ENCODE measurements at regions not wholly inside any gene's neighbourhood (a gene's known extent, or its start where the extent isn't known, plus 50 kb on each side); places are given as distances from the start of the nearest gene placed in this dataset.

- H3K27ac ChIP-seq: no peak overlapping the region
- TF ChIP-seq CTCF (IDR thresholded peaks at IDR 0.05): no peak
- no peaks in the 10 kb centered on the region for H3K4me1 ChIP-seq (ENCODE audit: control insufficient read depth in 1 of 2, insufficient read depth in 1 of 2, low read depth in 1 of 2, low read length in 1 of 2)
- no peak overlapping the region for H3K4me3 ChIP-seq (ENCODE audit: low read depth in 1 of 2, low read length in 1 of 2)
- no peaks in the 10 kb centered on the region for H3K36me3 ChIP-seq
- no peaks in the 10 kb centered on the region for H3K27me3 ChIP-seq
- H3K9me3 ChIP-seq: no peaks in the 10 kb centered on the region
These were observed 86.1 kb upstream of the ARHGAP20 start for GRCh38 chr11:110798201-110798900.

- Histone ChIP-seq H3K4me3 (ENCODE audit: low read depth in 1 of 2, low read length in 1 of 2) (no peak overlapping the region), H3K27ac (no peak overlapping the region), H3K27me3 (no peaks in the 10 kb centered on the region), H3K4me1 (ENCODE audit: control insufficient read depth in 1 of 2, insufficient read depth in 1 of 2, low read depth in 1 of 2, low read length in 1 of 2) (no peaks in the 10 kb centered on the region), H3K9me3 (no peaks in the 10 kb centered on the region), H3K36me3 (no peaks in the 10 kb centered on the region)
- TF ChIP-seq CTCF (IDR thresholded peaks at IDR 0.05): no peak
These were observed 85.2 kb upstream of the ARHGAP20 start for GRCh38 chr11:110797453-110797852.

DNA sequence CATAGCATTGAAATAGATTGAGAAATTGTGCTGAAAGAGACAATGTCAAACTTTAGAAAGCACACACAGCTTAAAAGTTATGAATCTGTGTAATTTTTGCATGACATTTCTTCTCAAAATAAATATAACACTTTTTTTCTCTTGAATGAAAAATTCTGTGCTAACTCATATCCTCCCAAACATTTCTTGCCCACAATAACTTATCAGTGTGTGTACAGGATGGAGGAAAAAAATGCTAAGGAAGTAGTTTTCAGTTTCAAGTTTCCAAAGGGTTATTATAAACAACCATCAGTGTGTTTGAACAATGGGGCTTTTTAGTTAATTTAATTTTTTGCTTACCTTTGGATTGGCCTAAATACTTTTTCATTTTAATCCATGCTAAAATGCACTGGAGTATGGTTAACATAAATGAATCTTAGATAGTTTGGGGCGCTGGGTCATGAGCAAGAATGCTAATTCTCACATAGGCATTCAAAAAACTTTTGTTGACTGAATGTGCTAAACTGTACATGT, 82.9 kb upstream of the ARHGAP20 start:
- Histone ChIP-seq H3K4me3 (ENCODE audit: low read depth in 1 of 2, low read length in 1 of 2) (no peak overlapping the region), H3K9me3 (no peaks in the 10 kb centered on the region), H3K27me3 (no peaks in the 10 kb centered on the region), H3K36me3 (no peaks in the 10 kb centered on the region), H3K27ac (no peak overlapping the region), H3K4me1 (ENCODE audit: control insufficient read depth in 1 of 2, insufficient read depth in 1 of 2, low read depth in 1 of 2, low read length in 1 of 2) (no peaks in the 10 kb centered on the region)
- no peak for TF ChIP-seq CTCF (IDR thresholded peaks at IDR 0.05)

DNA sequence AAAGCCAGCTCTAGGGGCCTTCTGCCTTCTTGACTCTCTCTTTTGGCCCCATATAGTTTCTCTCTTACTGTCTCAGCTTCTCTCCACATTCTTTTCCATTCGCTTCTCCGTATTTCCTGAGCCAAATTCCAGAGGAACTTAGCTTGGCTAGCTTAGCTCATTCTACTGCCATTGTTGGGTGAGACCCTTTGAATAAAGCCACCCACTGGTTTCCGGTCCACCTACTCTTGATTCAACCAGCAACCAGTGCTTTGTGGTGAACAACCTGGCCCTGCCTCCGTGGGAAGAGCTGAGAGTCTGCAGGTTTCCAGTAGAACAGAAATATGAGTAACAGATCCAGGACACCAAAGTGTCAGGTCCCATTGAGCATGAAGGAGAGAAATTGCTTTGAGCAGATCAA, 81.3 kb upstream of the ARHGAP20 start:
- Histone ChIP-seq H3K9me3 (no peaks in the 10 kb centered on the region), H3K4me3 (ENCODE audit: low read depth in 1 of 2, low read length in 1 of 2) (no peak overlapping the region), H3K27me3 (no peaks in the 10 kb centered on the region), H3K4me1 (ENCODE audit: control insufficient read depth in 1 of 2, insufficient read depth in 1 of 2, low read depth in 1 of 2, low read length in 1 of 2) (no peaks in the 10 kb centered on the region), H3K27ac (no peak overlapping the region), H3K36me3 (no peaks in the 10 kb centered on the region)
- TF ChIP-seq CTCF (IDR thresholded peaks at IDR 0.05): no peak

GRCh38 chr11:110791621-110792020, 79.4 kb upstream of the ARHGAP20 start:
- H3K27me3 ChIP-seq: no peaks in the 10 kb centered on the region

More at GRCh38 chr11:110791621-110792020, 79.4 kb upstream of the ARHGAP20 start:
- H3K9me3 ChIP-seq: no peaks in the 10 kb centered on the region
- no peak overlapping the region for H3K4me3 ChIP-seq (ENCODE audit: low read depth in 1 of 2, low read length in 1 of 2)
- no peaks in the 10 kb centered on the region for H3K4me1 ChIP-seq (ENCODE audit: control insufficient read depth in 1 of 2, insufficient read depth in 1 of 2, low read depth in 1 of 2, low read length in 1 of 2)
- TF ChIP-seq CTCF (IDR thresholded peaks at IDR 0.05): no peak
- H3K27ac ChIP-seq: no peak overlapping the region
- no peaks in the 10 kb centered on the region for H3K36me3 ChIP-seq
